K562 (cell line): ENCODE measurements at regions not wholly inside any gene's neighbourhood (a gene's known extent, or its start where the extent isn't known, plus 50 kb on each side); places are given as distances from the start of the nearest gene placed in this dataset.

ENCODE experiments used
- ARID3A ChIP-seq: IDR thresholded peaks from 2 replicates; pipeline ENCODE4 v1.6.1; 2012; ENCODE audit warnings: low read depth, low read length, improper control_type of control experiment, borderline replicate concordance
- ATF3 ChIP-seq, 2 experiments: fragments of 450-650 bp in 1 of 2; sonication (generic) in 1 of 2; formaldehyde crosslinking in 1 of 2; IDR thresholded peaks in 1 of 2; conservative IDR thresholded peaks in 1 of 2; 2 replicates each; pipeline versions ENCODE4 v1.6.1 to v1.8.1; 2016 to 2023; ENCODE audit warnings: mild to moderate bottlenecking in 2 of 2, moderate library complexity in 2 of 2, inconsistent platforms in 1 of 2, missing genetic modification reagents in 1 of 2
- CXXC5 ChIP-seq: fragments of 250-450 bp; sonication (Bioruptor Pico); IDR thresholded peaks from 2 replicates; pipeline ENCODE4 v1.8.0; 2022; ENCODE audit warnings: inconsistent platforms, mild to moderate bottlenecking, moderate library complexity
- DACH1 ChIP-seq: fragments of 450-650 bp; IDR thresholded peaks from 2 replicates; pipeline ENCODE4 v1.6.1; 2018; ENCODE audit not compliant: partially characterized antibody
- DPF2 ChIP-seq: fragments of 450-650 bp; IDR thresholded peaks from 2 replicates; pipeline ENCODE4 v1.6.1; 2016
- GATAD2A ChIP-seq: fragments of 450-650 bp; IDR thresholded peaks from 2 replicates; pipeline ENCODE4 v1.6.1; 2017
- PCBP1 ChIP-seq: fragments of 200-400 bp; formaldehyde crosslinking; IDR thresholded peaks from 2 replicates; pipeline ENCODE4 v1.6.1; 2018; ENCODE audit warnings: mild to moderate bottlenecking, low read depth, low read length; ENCODE audit not compliant: poor library complexity, severe bottlenecking
- TF ChIP-seq, protein P1 (sequence below): fragments of 150-350 bp; conservative IDR thresholded peaks from 2 replicates; pipeline ENCODE4 v1.6.1; 2014; ENCODE audit warnings: low read length

DNA sequence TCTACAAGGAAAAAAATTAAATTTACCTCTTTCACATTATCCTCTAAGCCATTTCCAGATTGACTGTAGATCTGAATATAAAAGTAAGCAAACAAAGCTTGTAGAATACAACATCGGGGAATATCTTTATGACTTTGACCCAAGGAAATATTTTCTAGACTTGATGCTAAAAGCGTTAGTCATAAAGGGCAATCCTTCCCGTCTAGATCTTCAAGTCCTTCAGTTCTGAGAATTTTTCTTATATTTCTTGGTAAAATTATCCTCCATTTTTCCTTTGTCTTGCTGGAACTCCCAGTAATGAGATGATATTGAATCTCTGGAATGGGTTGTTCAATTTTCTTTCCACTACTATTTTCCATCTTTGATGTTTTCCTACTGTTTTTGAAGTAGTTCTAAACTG is 77.8 kb upstream of the ZNF184 start (continued):
- TF ChIP-seq GATAD2A (no peak), ATF3 (IDR thresholded peaks at IDR 0.05) (no peak), ATF3 (CRISPR knock-in tag; conservative IDR thresholded peaks at IDR 0.05) (no peak), DACH1 (no peak), CXXC5 (CRISPR knock-in tag) (0 out of 2 replicates have a peak, but pooled peaks have one; percentile 18), PCBP1 (no peak), ARID3A (0 out of 2 replicates have a peak, but pooled peaks have one; percentile 14), DPF2 (0 out of 2 replicates have a peak, but pooled peaks have one; percentile 11)
- TF ChIP-seq, protein P1, sequence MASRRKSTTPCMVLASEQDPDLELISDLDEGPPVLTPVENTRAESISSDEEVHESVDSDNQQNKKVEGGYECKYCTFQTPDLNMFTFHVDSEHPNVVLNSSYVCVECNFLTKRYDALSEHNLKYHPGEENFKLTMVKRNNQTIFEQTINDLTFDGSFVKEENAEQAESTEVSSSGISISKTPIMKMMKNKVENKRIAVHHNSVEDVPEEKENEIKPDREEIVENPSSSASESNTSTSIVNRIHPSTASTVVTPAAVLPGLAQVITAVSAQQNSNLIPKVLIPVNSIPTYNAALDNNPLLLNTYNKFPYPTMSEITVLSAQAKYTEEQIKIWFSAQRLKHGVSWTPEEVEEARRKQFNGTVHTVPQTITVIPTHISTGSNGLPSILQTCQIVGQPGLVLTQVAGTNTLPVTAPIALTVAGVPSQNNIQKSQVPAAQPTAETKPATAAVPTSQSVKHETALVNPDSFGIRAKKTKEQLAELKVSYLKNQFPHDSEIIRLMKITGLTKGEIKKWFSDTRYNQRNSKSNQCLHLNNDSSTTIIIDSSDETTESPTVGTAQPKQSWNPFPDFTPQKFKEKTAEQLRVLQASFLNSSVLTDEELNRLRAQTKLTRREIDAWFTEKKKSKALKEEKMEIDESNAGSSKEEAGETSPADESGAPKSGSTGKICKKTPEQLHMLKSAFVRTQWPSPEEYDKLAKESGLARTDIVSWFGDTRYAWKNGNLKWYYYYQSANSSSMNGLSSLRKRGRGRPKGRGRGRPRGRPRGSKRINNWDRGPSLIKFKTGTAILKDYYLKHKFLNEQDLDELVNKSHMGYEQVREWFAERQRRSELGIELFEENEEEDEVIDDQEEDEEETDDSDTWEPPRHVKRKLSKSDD = no peak
